ENCODE measurements at regions not wholly inside any gene's neighbourhood (a gene's known extent, or its start where the extent isn't known, plus 50 kb on each side); places are given as distances from the start of the nearest gene placed in this dataset.

DNA sequence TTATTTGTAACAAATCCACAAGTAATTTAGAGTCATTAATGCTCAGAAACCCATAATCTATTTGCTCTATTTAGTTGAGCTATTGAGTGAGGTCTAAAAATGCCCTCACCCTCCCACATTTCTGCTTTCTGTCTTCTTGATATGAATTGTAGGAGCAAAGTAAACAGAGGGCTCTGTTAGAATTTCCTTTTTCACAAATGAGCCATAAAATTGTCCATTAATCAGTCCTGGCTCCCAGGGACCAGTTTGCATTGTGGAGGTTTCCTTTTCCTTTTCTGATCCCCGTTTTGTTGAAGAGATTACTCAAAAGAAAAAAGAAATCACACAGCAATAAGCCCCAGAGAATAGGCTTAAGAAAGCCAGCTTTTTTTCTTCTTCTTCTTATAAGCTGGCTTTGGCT lies 476.7 kb downstream of the EPHA4 start:
- Histone ChIP-seq H3K36me3 (no peaks in the 10 kb centered on the region), H3K9ac (no peak overlapping the region), H3K27ac (no peak overlapping the region), H3K4me2 (no peak overlapping the region), H3K4me1 (no peaks in the 10 kb centered on the region), H3K27me3 (no peaks in the 10 kb centered on the region), H3K4me3 (no peak overlapping the region), H3K9me3 (replicated peaks in 1 of 11) (peaks cover 0 to 4% (median 0%) of the 10 kb centered on the region in 11 experiments; a peak in 1 of 22 replicates), H4K20me1 (no peaks in the 10 kb centered on the region)
- no peak for TF ChIP-seq Cebpa-rat (IDR thresholded peaks at IDR 0.05)

DNA sequence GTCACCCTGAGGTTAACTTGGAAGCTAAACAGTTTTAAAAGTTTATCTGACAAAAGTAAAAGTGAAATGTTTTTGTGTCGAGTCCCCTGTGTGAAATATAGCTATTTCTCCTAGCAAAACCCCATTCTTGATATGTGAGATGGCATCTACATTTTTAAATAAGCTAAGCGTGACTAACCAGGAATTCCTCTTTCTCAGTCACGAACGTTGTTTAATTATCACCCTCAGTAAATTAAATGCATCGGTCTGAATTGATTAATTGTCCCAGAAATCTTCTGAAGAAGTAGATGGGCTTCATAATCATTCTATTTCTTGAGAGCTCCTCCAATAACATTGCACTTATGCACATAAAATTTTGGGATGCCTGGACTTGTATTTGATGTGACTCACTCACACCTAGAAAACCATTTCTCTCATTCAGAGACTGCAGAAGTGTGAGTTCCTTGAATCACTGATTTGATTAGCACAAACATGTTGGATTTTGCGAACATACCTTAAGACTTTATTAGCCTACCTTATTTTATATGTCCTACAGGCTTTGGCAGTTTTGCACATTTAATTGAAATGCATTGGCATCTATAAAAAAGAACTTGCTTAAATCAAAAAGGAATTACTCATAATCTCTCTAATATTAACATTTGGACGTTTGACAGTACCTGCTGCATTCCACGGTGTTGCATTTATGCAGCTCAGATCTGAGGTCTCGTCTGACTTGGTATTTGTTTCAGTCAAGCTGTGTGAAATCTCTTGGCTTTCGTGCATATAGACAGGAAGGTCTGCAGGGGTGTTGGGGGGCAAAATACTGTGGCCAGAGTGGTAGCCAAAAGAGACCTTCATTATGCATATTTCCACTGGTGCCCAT lies 475.2 kb downstream of the EPHA4 start:
- H3K9ac ChIP-seq: no peak overlapping the region
- H3K36me3 ChIP-seq: no peaks in the 10 kb centered on the region
- H4K20me1 ChIP-seq: no peaks in the 10 kb centered on the region
- no peak overlapping the region for H3K4me2 ChIP-seq
- no peak for TF ChIP-seq Cebpa-rat (IDR thresholded peaks at IDR 0.05)
- H3K4me1 ChIP-seq: no peaks in the 10 kb centered on the region
- no peak overlapping the region for H3K27ac ChIP-seq
- H3K27me3 ChIP-seq: no peaks in the 10 kb centered on the region
- no peak overlapping the region for H3K4me3 ChIP-seq
- H3K9me3 ChIP-seq (replicated peaks in 1 of 11): peaks cover 0 to 4% (median 0%) of the 10 kb centered on the region in 11 experiments; a peak in 1 of 22 replicates

DNA sequence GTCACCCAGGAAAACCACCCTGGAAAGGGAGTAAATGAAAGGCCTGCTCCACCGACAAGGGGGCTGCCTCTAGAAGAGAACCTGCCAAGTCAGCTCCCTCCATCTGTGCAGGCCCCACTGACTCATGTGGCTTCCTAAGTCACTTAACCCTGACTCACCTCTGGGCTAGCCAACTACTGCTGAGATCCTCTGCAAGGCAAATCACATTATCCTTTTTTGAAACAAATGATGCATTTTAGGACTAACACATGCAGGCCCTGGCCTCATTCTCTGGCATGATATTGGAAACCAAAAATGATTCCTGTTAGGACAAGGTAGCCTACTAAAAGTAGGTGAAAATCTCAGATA lies 474.6 kb downstream of the EPHA4 start:
- no peaks in the 10 kb centered on the region for H4K20me1 ChIP-seq

DNA sequence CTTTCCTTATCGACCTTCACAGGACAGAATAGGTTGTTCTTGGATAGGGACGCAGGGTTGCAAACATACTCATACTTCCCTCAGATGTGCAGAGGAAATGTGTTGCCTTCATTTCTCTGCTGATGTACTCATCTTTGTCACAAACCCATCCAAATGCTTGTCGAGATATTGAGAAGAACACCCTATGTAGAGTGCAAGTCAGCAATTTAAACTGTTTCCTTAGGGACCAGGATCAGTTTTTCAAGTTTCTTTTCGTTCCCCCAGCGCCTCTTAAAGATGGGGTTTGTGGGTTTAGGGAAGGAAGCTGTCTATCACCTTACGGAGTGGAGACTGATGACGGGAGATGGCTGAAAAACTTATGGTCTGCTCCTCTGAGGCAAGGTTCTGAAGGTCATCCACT lies 474.2 kb downstream of the EPHA4 start:
- Histone ChIP-seq H3K9ac (no peak overlapping the region), H3K4me2 (no peak overlapping the region), H3K4me1 (0 out of 20 replicates have a peak, but pooled peaks cover 0 to under 1% (median 0%) of the 10 kb centered on the region in 10 experiments), H3K36me3 (no peaks in the 10 kb centered on the region), H3K9me3 (replicated peaks in 1 of 11) (peaks cover 0 to 4% (median 0%) of the 10 kb centered on the region in 11 experiments; a peak in 1 of 22 replicates), H3K27me3 (no peaks in the 10 kb centered on the region), H3K4me3 (no peak overlapping the region), H4K20me1 (no peaks in the 10 kb centered on the region), H3K27ac (no peak overlapping the region)
- no peak for TF ChIP-seq Cebpa-rat (IDR thresholded peaks at IDR 0.05)

More for the DNA sequence above, 474.6 kb downstream of the EPHA4 start:
- Histone ChIP-seq H3K9me3 (replicated peaks in 1 of 11) (peaks cover 0 to 4% (median 0%) of the 10 kb centered on the region in 11 experiments; a peak in 1 of 22 replicates), H3K27ac (no peak overlapping the region), H3K36me3 (no peaks in the 10 kb centered on the region), H3K4me2 (no peak overlapping the region), H3K27me3 (no peaks in the 10 kb centered on the region), H3K4me3 (no peak overlapping the region), H3K4me1 (no peaks in the 10 kb centered on the region), H3K9ac (no peak overlapping the region)
- no peak for TF ChIP-seq Cebpa-rat (IDR thresholded peaks at IDR 0.05)

DNA sequence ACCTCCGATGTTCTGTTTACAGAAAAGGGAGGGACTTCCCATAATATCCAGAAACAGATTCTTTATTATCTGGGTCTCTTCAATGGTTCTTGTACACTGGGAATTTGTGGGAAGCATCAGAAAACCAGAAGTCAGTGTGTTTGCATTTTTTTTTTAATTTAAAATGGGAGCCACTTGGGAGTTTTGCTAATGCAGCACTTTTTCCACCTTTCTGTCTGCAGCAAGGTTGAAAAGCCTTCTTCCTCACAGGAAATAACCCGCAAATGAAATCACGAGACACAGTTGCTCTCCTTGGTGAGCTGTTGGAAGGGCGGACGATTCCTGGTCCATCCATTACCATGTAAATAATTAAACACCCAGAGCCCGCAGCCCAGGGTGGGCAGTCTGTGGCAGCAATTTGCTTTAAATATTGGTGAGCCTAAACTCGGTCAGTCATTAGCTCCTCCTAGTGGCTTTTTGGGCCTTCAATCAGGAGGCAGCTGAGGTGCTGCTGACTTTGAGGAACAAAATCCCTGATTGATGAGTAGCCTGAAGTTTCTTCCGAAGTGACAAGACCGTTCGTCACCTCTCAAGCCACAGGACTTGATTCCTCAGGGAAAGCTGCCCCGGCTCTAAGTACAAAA lies 471.5 kb downstream of the EPHA4 start:
- H3K9me3 ChIP-seq (replicated peaks in 1 of 11): peaks cover 0 to 4% (median 0%) of the 10 kb centered on the region in 11 experiments; a peak in 1 of 22 replicates
- peaks cover 0 to 4% (median 0%) of the 10 kb centered on the region in 10 experiments; a peak in 1 of 20 replicates for H3K4me1 ChIP-seq
- H3K27ac ChIP-seq: no peak overlapping the region
- no peak overlapping the region for H3K4me3 ChIP-seq
- no peak overlapping the region for H3K4me2 ChIP-seq
- TF ChIP-seq Cebpa-rat (IDR thresholded peaks at IDR 0.05): no peak
- no peak overlapping the region for H3K9ac ChIP-seq
- H3K27me3 ChIP-seq: no peaks in the 10 kb centered on the region
- no peaks in the 10 kb centered on the region for H3K36me3 ChIP-seq
- no peaks in the 10 kb centered on the region for H4K20me1 ChIP-seq

DNA sequence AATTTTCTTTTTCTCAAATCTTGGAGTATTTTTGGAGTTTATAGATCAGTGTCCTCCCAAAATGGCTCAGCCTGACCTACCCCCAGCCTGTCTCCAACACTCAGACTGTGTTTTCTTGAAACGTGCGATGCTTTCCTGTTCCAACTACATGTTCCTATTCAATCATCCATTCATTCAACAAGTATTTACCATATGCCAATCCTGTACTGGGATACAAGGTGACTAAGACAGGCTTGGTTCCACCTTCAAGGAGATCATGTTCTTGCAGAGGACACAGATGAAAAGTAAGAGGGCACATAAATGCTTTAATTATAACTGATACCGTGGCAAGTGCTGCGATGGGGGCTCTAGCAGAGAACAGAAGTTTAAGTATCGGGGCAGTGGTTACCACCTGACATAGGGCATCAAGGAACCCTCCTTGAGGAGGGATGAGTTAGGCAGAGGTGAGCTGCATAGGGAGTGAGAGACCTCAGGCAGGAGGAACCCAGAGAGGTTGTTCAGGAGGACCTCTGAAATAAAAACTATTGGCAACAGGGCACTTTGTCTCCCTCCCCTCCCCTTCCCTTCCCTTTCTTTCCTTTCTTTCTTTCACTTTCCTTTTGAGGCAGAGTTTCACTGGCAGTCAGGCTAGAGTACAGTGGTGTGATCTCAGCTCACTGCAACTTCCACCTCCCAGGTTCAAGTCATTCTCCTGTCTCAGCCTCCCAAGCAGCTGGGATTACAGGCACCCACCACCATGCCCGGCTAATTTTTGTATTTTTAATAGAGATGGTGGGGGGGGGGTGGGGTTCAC lies 469.0 kb downstream of the EPHA4 start:
- H3K9ac ChIP-seq: no peak overlapping the region
- H3K27me3 ChIP-seq: no peaks in the 10 kb centered on the region
- no peak for TF ChIP-seq Cebpa-rat (IDR thresholded peaks at IDR 0.05)
- no peaks in the 10 kb centered on the region for H4K20me1 ChIP-seq
- H3K4me3 ChIP-seq: no peak overlapping the region
- H3K36me3 ChIP-seq: no peaks in the 10 kb centered on the region
- H3K4me2 ChIP-seq: peak overlapping the region in 1 of 11 experiments; percentile 21; a peak in 1 of 22 replicates
- H3K27ac ChIP-seq: no peak overlapping the region
- peaks cover 0 to 11% (median 0%) of the 10 kb centered on the region in 11 experiments; a peak in 2 of 22 replicates for H3K9me3 ChIP-seq (replicated peaks in 1 of 11)
- H3K4me1 ChIP-seq: peaks cover 0 to 4% (median 0%) of the 10 kb centered on the region in 10 experiments; a peak in 1 of 20 replicates

DNA sequence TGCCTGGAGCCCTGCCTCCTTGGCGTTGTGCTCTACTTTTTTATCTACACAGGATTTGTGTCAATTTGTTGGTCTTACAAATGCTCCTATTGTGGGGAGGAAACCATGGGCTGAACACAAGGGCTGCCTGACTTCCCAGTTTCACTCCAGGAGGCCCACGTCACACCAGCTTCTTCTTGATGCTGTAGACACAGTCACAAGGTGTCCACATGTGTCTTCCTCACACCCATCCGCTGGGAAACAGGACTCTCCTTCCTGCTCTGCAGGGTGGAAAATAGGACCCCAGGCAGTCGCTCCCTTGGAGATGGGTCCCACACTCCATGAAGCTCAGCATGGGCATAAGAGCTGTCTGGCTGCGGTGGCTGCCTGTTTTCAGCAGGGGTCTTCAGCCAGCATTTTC lies 468.2 kb downstream of the EPHA4 start:
- Histone ChIP-seq H3K4me3 (no peak overlapping the region), H3K4me2 (no peak overlapping the region), H3K9ac (no peak overlapping the region)

DNA sequence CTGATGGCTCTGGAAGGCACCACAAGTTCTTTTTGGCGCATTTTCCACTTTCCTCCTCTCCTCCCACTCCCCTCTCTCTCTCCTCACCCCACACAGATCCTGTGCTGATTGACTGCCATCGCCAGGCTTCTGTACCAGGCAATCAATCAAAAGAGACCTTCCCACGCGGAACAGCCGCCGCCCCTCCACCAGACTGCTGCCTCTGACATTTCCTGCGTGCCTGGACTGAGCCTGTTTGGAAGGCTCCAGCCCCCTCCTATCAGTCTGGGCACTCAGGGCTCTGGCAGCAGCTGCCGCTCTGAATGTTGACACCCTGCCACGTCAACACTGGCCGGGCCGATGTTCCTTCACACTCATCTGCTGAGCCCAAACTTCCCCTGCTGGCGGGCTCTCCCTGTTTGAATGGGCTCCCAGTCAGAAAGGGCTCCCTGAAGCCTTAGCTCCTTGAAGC lies 467.7 kb downstream of the EPHA4 start:
- no peak overlapping the region for H3K27ac ChIP-seq
- no peak overlapping the region for H3K4me2 ChIP-seq
- no peak overlapping the region for H3K4me3 ChIP-seq
- peaks cover 0 to 4% (median 0%) of the 10 kb centered on the region in 10 experiments; a peak in 1 of 20 replicates for H3K4me1 ChIP-seq
- H3K36me3 ChIP-seq: no peaks in the 10 kb centered on the region
- H3K9me3 ChIP-seq (replicated peaks in 1 of 11): peaks cover 0 to 11% (median 0%) of the 10 kb centered on the region in 11 experiments; a peak in 2 of 22 replicates
- H4K20me1 ChIP-seq: no peaks in the 10 kb centered on the region
- TF ChIP-seq Cebpa-rat (IDR thresholded peaks at IDR 0.05): no peak
- H3K9ac ChIP-seq: no peak overlapping the region
- H3K27me3 ChIP-seq: no peaks in the 10 kb centered on the region

More for the DNA sequence above, 468.2 kb downstream of the EPHA4 start:
- H3K27ac ChIP-seq: no peak overlapping the region
- H3K9me3 ChIP-seq (replicated peaks in 1 of 11): peaks cover 0 to 11% (median 0%) of the 10 kb centered on the region in 11 experiments; a peak in 2 of 22 replicates
- no peak for TF ChIP-seq Cebpa-rat (IDR thresholded peaks at IDR 0.05)
- peaks cover 0 to 4% (median 0%) of the 10 kb centered on the region in 10 experiments; a peak in 1 of 20 replicates for H3K4me1 ChIP-seq
- no peaks in the 10 kb centered on the region for H4K20me1 ChIP-seq
- H3K27me3 ChIP-seq: no peaks in the 10 kb centered on the region
- H3K36me3 ChIP-seq: no peaks in the 10 kb centered on the region

DNA sequence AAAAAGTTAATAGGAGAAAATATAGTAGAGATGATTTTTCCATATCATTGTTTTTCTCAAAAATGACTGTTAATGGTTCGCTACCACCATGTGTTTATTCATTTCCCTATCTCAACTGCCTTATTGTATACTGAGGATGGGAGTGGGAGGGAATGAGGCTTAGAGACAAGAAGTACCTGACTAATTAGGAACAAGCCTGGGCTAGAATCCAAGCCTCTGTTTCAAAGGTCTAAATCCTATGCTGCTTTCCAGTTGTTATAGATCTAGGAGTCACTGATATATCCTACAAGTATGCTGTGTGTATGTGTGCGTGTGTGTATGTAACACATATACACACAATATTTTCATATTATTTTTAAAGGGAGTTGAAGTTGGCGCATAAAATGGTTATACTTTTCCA lies 465.9 kb downstream of the EPHA4 start:
- Histone ChIP-seq H3K27ac (no peak overlapping the region), H3K4me2 (no peak overlapping the region), H4K20me1 (no peaks in the 10 kb centered on the region), H3K4me1 (peaks cover 0 to 4% (median 0%) of the 10 kb centered on the region in 10 experiments; a peak in 1 of 20 replicates), H3K4me3 (no peak overlapping the region), H3K9me3 (replicated peaks in 1 of 11) (peaks cover 0 to 11% (median 0%) of the 10 kb centered on the region in 11 experiments; a peak in 1 of 22 replicates), H3K9ac (no peak overlapping the region), H3K27me3 (no peaks in the 10 kb centered on the region), H3K36me3 (no peaks in the 10 kb centered on the region)
- TF ChIP-seq Cebpa-rat (IDR thresholded peaks at IDR 0.05): no peak
